HG03575 (cell line): ENCODE measurements at regions not wholly inside any gene's neighbourhood (a gene's known extent, or its start where the extent isn't known, plus 50 kb on each side); places are given as distances from the start of the nearest gene placed in this dataset.

ENCODE experiments used
- ATAC-seq: cut with Tn5 transposase; IDR thresholded peaks from one replicate; pipeline ENCODE4 v1.9.1; 2021; ENCODE audit not compliant: unreplicated experiment, insufficient number of reproducible peaks, low FRiP score; ENCODE audit errors: extremely low read depth

DNA sequence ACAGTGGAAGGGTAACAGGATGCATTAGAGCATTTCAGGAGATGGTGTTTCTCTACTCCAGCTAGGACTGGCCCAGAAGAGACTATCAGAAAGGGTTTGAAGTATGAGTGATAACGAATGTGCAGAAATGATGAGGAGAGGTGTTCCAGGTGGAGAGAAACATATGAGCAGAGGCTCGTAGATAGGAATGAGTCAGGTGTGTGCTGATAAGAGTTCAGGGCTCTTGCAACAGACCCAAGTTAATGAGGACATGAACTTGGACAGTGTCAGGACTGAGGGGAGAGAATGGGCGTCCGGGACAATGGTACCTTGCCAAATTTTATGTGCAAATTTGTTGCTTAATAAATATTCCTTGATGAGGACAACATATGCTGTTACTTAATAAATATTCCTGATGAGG is 183.9 kb upstream of the NFIA start:
- ATAC-seq, result no peak

DNA sequence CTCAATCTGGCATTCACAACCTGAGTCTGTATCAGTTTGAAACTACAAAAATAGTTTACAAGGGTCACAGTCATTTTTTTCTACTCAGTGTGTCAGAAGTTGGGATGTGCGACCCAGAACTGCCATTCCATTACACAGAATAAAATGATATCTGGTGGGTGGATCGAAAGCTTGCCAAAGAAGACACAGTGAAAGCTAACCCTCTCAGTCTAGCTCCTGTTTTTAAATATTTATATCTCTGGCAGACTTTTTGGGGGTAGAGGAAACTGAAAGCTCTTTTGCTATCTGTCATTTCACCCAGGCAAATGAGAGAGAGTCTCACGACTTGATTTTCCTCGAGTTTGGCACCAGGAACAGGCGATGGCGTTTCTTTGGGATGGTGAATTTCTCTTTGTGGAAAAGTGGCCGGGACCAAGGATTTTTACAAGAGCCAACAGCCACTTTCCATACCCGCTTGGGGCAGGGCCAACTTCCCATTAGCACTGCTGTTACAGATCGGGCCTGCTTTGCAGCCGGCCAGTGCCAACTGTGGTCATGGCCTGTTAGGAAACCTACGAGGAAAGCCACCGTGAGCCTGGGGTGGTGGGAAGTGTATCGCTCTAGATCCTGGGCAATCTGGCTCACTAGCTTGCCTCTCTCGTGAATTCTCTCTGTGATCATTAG is 185.5 kb upstream of the NFIA start:
- no peak for ATAC-seq

DNA sequence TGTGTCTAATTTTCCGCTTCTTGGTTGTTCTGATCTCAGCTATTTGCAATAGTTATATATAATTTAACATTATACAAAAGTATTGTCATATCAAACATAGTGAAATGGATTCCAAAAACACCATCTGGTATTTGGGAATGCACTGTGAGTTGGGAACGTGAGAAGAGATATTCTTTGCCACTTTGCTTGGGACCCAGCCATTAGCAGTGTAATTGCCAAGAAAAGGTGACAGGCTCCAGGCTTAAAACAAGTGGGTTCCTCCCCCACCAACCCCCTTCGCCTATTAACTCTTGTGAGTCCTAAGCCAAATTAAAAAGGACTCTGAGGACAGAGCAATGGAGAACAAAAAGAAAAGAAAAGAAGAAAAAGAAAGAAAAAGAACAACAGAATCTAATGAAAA is 186.7 kb upstream of the NFIA start:
- ATAC-seq, result no peak

DNA sequence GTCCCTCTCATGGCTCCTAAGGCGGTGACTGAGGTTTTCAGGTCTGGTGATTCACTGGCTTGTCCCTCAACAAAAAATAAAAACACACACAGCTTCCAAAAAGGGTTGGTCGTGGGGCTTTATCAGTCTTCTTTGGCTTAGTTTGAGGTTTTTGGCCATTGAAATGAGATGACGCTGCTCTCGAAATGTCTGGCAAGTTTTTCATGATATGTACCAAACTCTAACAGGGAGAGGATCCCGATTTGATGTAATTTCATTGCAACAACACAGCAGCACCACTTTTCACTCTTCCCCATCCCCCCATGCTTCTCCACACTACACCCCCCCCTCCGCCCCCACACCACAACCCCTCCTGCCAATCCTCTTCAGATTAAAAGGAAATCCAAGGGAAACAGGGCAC is 187.1 kb upstream of the NFIA start:
- ATAC-seq, result no peak

GRCh38 chr1:60894741-60895140 is 187.6 kb upstream of the NFIA start:
- no peak for ATAC-seq

- ATAC-seq, result no peak
These were observed 188.2 kb upstream of the NFIA start for GRCh38 chr1:60894130-60894529.

- ATAC-seq, result no peak
These were observed 189.0 kb upstream of the NFIA start for GRCh38 chr1:60893136-60893930.

DNA sequence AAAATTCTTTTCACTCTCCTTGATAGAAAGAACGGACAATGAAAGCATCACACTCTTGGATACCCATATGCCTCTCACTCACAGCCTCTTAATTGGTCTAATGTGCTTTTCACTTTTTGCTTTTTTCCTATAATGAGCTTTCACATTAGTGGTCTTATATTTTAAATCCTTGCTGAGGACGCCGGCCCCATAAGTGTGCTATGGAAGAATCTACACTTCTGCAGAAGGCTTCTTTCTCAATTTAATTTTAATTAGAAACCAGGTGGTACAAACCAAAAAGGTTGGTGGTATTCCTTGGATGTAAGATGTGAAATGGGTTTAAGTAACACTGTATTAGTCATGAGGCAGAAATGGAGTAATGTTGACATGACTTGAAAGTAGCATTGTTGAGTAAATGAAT is 190.6 kb upstream of the NFIA start:
- no peak for ATAC-seq

DNA sequence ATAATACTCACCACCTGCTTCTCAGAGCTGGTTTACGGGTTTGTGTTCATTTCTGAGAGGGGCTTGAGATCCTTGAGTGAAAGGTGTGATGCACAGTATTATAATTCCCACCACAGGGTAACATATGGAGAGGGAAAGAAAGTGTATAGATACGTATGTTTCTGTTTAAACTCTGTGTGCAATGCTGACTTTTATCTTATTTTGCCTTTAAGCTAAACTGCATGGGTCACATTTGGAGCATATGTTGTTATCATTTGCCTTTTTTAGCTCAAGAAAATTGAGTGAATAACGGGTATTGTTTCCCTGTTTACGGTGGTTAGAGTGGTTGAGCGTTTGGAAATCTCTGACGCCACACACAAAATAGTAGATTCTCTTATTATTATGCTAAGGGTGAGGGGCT is 191.1 kb upstream of the NFIA start:
- ATAC-seq, result no peak

- no peak for ATAC-seq
These were observed 191.7 kb upstream of the NFIA start for GRCh38 chr1:60890664-60891063.

GRCh38 chr1:60889709-60890108 is 192.7 kb upstream of the NFIA start:
- no peak for ATAC-seq

- ATAC-seq, result no peak
These were observed 194.2 kb upstream of the NFIA start for GRCh38 chr1:60888126-60888525.

DNA sequence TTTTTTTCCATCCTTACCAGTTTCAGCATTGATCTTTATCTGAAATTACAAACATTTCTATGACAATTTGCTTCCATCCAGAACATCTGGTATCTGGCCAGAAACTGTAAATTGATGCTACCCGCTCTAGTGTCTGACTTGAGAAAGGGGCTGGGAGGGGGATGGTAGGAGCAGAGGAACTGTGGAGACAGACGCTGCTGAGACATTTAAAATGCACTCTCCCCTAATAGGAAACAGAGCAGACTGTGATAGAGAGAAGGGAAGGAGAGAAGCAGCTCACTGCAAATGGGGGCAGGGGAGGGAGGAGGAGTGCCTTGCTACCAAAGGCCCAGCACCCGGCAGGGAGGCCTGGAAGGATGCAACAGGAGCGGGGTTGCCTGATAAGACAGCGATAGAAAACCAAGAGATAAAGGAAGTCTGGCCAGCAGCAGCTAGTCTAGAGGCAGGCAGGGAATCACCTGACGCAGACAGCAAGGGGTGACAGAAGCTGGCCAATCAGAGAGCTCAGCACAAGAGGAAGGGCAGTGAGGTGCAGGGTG is 195.5 kb upstream of the NFIA start:
- ATAC-seq, result no peak

- ATAC-seq, result no peak
These were observed 196.3 kb upstream of the NFIA start for GRCh38 chr1:60886090-60886489.

GRCh38 chr1:60880202-60880601 is 202.2 kb upstream of the NFIA start:
- no peak for ATAC-seq

DNA sequence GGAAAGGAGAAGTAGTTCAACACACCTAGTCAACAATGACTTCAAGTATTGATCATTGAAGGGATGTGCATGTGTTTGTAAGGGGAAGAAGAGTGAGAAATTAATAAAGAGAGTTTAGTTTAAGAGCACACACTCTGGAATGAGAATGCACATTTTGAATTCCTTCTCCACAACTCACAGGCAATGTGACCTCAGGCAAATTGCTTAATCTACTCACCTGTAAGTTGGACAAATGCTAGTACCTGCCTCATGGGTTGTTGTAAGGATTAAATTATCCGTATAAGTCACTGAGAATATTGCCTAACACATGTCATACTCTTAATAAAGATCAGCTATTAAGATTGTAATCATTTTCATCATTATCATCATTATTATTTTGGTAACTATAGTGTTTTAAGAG is 204.0 kb upstream of the NFIA start:
- no peak for ATAC-seq

GRCh38 chr1:60877376-60877775 is 205.0 kb upstream of the NFIA start:
- ATAC-seq, result no peak

GRCh38 chr1:60876952-60877351 is 205.4 kb upstream of the NFIA start:
- ATAC-seq, result no peak

DNA sequence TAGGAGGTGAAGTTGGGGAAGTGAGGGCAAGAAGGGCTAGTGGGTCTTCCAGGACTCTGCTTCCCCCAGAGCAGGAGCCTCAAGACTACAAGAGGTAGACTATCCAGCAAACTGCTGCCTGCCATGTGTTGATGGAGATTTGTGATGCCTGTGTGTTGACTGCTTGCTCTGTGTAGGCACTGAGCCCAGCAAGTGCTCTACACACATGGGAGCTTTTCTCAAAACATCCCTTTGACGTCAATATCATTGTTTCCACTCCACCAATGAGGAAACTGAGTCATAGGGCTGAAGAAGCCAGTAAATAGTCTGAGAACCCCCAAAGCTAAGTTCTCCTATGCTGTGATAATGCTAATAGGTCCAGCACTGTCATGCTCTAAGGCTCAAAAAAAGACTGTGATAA is 207.2 kb upstream of the NFIA start:
- no peak for ATAC-seq

DNA sequence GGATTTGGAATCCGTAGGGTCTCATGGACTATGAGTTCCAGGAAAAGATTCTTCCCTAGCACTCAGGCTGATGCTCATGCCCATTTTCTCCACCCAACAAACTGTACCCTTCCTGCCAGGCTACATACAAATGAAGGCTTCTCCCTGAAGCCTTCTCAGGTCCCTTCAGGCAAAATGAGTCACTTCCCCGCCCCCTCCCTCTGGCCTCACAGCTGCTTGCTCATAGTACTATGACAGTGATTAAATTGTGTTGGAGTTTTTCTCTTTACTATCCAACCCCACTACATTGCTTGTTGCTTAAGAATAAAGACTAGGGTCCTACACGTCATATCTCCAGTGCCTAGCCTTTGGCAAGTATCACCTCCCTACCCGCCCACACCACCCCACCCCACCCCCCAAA is 207.6 kb upstream of the NFIA start:
- no peak for ATAC-seq
